ENCODE measurements at regions not wholly inside any gene's neighbourhood (a gene's known extent, or its start where the extent isn't known, plus 50 kb on each side); places are given as distances from the start of the nearest gene placed in this dataset.
"Not testable (repeated sequence)": the region's sequence is repeated elsewhere in the genome, so short reads cannot be mapped to it uniquely, and the experiment has no call there.

DNA sequence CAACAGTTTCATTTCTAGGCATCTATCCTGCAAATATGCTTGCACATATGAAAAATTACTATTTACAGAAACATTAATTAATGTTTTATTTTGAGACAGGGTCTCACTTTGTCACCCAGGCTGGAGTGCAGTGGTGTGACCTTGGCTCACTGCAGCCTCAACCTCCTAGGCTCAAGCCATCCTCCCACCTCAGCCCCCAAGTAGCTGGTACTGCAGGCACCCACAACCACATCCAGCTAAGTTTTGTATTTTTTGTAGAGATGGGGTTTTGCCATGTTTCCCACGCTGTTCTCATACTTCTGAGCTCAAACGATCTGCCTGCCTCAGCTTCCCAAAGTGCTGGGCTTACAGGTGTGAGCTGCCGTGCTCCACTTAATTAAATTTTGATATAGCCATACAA, 86.2 kb upstream of the CCND2 start:
- H3K9ac ChIP-seq (ENCODE audit: low read length); H3K27ac ChIP-seq (ENCODE audit: low read depth, low read length); RAD21 ChIA-PET (ENCODE audit: low non-redundant PET in 1 of 2, low total read pairs in 2 of 2, uncharacterized antibody in 2 of 2, unreplicated experiment in 2 of 2); POLR2A ChIA-PET; CTCF ChIA-PET; intact Hi-C loops (cut with micrococcal nuclease); H4K20me1 ChIP-seq (ENCODE audit: insufficient read depth); DNase-seq (ENCODE audit: low read depth, low spot score); H3K4me1 ChIP-seq (ENCODE audit: control insufficient read depth in 1 of 2, insufficient read depth in 2 of 2, low read length in 2 of 2); H3K4me3 ChIP-seq (replicated peaks in 1 of 2; ENCODE audit: low read depth in 1 of 2, low read length in 2 of 2); H3K79me2 ChIP-seq (ENCODE audit: insufficient read depth, low read length); H3K4me2 ChIP-seq (ENCODE audit: low read length); H3K36me3 ChIP-seq (ENCODE audit: control insufficient read depth in 1 of 2, insufficient read depth in 2 of 2, low read length in 2 of 2); H3K9me2 ChIP-seq (ENCODE audit: insufficient read depth); H2AFZ ChIP-seq (ENCODE audit: low read depth, low read length, poor library complexity, severe bottlenecking); ATAC-seq; H3K9me3 ChIP-seq (ENCODE audit: control insufficient read depth in 1 of 2, insufficient read depth in 1 of 2, low read depth in 1 of 2, low read length in 2 of 2); BruUV-seq (replicated peaks): not testable (repeated sequence)
- H3K27me3 ChIP-seq (ENCODE audit: insufficient read depth, low read length) = peaks cover 50% of the 10 kb centered on the region

DNA sequence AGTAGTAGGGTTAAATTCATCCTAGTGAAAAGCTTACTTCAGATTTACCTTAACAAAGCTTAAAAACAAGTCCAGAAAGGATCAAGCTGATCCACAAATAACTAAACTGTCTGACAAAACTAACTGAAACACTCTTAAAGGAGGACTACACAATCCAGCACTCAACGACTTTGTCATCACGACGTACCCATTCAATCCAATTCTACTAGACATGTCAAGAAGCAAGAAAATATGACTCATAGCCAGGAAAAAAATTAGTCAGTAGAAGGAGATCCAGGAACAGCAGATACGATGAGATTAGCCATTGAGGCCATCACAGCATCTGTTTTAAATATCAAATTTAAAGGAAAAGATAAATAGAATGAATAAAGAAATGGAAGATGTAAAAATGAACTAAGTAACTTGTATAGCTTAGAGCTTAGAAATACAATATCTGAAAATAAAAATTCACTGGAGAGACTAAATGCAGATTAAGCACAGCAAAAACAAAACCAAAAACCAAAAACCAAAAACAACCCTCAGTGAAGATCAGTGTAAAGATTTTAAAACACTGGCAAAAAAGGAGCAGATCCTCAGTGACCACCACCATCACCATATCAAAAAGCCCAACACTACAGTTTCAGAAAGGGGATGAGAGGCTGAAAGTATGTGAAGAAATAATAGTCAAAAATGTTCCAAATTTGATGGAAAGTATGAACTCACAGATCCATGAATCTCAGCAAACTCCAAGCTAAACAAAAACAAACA, 95.0 kb upstream of the CCND2 start:
- no TSS peak for BruUV-seq (replicated peaks)
- ATAC-seq (no peak), DNase-seq (ENCODE audit: low read depth, low spot score) (no peak)
- ChIA-PET POLR2A (no interaction called here), CTCF (no interaction called here), RAD21 (ENCODE audit: low non-redundant PET in 1 of 2, low total read pairs in 2 of 2, uncharacterized antibody in 2 of 2, unreplicated experiment in 2 of 2) (no interaction called here)
- Histone ChIP-seq H3K27me3 (ENCODE audit: insufficient read depth, low read length) (peaks cover 22% of the 10 kb centered on the region), H3K36me3 (ENCODE audit: control insufficient read depth in 1 of 2, insufficient read depth in 2 of 2, low read length in 2 of 2) (no peaks in the 10 kb centered on the region), H3K4me3 (replicated peaks in 1 of 2; ENCODE audit: low read depth in 1 of 2, low read length in 2 of 2) (no peak overlapping the region), H3K9ac (ENCODE audit: low read length) (no peak overlapping the region), H2AFZ (ENCODE audit: low read depth, low read length, poor library complexity, severe bottlenecking) (no peak overlapping the region), H3K27ac (ENCODE audit: low read depth, low read length) (no peak overlapping the region), H3K4me1 (ENCODE audit: control insufficient read depth in 1 of 2, insufficient read depth in 2 of 2, low read length in 2 of 2) (no peaks in the 10 kb centered on the region), H4K20me1 (ENCODE audit: insufficient read depth) (no peaks in the 10 kb centered on the region), H3K4me2 (ENCODE audit: low read length) (no peak overlapping the region), H3K9me3 (ENCODE audit: control insufficient read depth in 1 of 2, insufficient read depth in 1 of 2, low read depth in 1 of 2, low read length in 2 of 2) (no peaks in the 10 kb centered on the region), H3K79me2 (ENCODE audit: insufficient read depth, low read length) (no peaks in the 10 kb centered on the region), H3K9me2 (ENCODE audit: insufficient read depth) (no peaks in the 10 kb centered on the region)
- intact Hi-C loops (cut with micrococcal nuclease) = no loop called here
- TF ChIP-seq POLR2A (IDR thresholded peaks at IDR 0.05; ENCODE audit: borderline replicate concordance, extremely low read depth, insufficient read depth, insufficient read length) (no peak), ZNF274 (IDR thresholded peaks at IDR 0.05; ENCODE audit: low read depth, low read length) (no peak), CBX3 (IDR thresholded peaks at IDR 0.05; ENCODE audit: low read depth) (no peak), ELF1 (IDR thresholded peaks at IDR 0.05; ENCODE audit: borderline replicate concordance, low read depth) (no peak), EGR1 (IDR thresholded peaks at IDR 0.05; ENCODE audit: low read depth) (no peak), ZFX (IDR thresholded peaks at IDR 0.05) (no peak), RAD21 (IDR thresholded peaks at IDR 0.05; ENCODE audit: low read depth) (no peak), TCF7L2 (IDR thresholded peaks at IDR 0.05; ENCODE audit: borderline replicate concordance, extremely low read depth, insufficient read depth, insufficient read length) (no peak), SRF (IDR thresholded peaks at IDR 0.05; ENCODE audit: low read depth) (no peak), CEBPB (IDR thresholded peaks at IDR 0.05; ENCODE audit: low read depth) (no peak), YY1 (IDR thresholded peaks at IDR 0.05; ENCODE audit: extremely low read depth, insufficient replicate concordance, low read depth, low read length) (no peak), EZH2 (IDR thresholded peaks at IDR 0.05) (no peak), SP1 (IDR thresholded peaks at IDR 0.05; ENCODE audit: low read depth) (no peak)
- TF ChIP-seq, protein P1, sequence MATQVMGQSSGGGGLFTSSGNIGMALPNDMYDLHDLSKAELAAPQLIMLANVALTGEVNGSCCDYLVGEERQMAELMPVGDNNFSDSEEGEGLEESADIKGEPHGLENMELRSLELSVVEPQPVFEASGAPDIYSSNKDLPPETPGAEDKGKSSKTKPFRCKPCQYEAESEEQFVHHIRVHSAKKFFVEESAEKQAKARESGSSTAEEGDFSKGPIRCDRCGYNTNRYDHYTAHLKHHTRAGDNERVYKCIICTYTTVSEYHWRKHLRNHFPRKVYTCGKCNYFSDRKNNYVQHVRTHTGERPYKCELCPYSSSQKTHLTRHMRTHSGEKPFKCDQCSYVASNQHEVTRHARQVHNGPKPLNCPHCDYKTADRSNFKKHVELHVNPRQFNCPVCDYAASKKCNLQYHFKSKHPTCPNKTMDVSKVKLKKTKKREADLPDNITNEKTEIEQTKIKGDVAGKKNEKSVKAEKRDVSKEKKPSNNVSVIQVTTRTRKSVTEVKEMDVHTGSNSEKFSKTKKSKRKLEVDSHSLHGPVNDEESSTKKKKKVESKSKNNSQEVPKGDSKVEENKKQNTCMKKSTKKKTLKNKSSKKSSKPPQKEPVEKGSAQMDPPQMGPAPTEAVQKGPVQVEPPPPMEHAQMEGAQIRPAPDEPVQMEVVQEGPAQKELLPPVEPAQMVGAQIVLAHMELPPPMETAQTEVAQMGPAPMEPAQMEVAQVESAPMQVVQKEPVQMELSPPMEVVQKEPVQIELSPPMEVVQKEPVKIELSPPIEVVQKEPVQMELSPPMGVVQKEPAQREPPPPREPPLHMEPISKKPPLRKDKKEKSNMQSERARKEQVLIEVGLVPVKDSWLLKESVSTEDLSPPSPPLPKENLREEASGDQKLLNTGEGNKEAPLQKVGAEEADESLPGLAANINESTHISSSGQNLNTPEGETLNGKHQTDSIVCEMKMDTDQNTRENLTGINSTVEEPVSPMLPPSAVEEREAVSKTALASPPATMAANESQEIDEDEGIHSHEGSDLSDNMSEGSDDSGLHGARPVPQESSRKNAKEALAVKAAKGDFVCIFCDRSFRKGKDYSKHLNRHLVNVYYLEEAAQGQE (IDR thresholded peaks at IDR 0.05; ENCODE audit: low read depth) = no peak
- TF ChIP-seq, protein P2, sequence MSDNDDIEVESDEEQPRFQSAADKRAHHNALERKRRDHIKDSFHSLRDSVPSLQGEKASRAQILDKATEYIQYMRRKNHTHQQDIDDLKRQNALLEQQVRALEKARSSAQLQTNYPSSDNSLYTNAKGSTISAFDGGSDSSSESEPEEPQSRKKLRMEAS (IDR thresholded peaks at IDR 0.05) = no peak
- TF ChIP-seq, protein P3, sequence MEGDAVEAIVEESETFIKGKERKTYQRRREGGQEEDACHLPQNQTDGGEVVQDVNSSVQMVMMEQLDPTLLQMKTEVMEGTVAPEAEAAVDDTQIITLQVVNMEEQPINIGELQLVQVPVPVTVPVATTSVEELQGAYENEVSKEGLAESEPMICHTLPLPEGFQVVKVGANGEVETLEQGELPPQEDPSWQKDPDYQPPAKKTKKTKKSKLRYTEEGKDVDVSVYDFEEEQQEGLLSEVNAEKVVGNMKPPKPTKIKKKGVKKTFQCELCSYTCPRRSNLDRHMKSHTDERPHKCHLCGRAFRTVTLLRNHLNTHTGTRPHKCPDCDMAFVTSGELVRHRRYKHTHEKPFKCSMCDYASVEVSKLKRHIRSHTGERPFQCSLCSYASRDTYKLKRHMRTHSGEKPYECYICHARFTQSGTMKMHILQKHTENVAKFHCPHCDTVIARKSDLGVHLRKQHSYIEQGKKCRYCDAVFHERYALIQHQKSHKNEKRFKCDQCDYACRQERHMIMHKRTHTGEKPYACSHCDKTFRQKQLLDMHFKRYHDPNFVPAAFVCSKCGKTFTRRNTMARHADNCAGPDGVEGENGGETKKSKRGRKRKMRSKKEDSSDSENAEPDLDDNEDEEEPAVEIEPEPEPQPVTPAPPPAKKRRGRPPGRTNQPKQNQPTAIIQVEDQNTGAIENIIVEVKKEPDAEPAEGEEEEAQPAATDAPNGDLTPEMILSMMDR (IDR thresholded peaks at IDR 0.05 in 2 of 3, conservative IDR thresholded peaks at IDR 0.05 in 1 of 3; ENCODE audit: borderline replicate concordance in 1 of 3, insufficient read depth in 1 of 3, low read depth in 2 of 3, low read length in 2 of 3) = no peak

Measured in HCT116 (cell line).